ENCODE measurements at regions not wholly inside any gene's neighbourhood (a gene's known extent, or its start where the extent isn't known, plus 50 kb on each side); places are given as distances from the start of the nearest gene placed in this dataset.

GRCh38 chr13:74571811-74572210, 437.6 kb upstream of the KLF12 start:
- DNase-seq (ENCODE audit: extremely low read depth, low read depth): no peak
- TF ChIP-seq CTCF (IDR thresholded peaks at IDR 0.05; ENCODE audit: low read depth, low read length): no peak

GRCh38 chr13:74570834-74571233, 436.6 kb upstream of the KLF12 start:
- TF ChIP-seq CTCF (IDR thresholded peaks at IDR 0.05; ENCODE audit: low read depth, low read length): no peak
- DNase-seq (ENCODE audit: extremely low read depth, low read depth): no peak

- no peak for TF ChIP-seq CTCF (IDR thresholded peaks at IDR 0.05; ENCODE audit: low read depth, low read length)
These were observed 435.8 kb upstream of the KLF12 start for GRCh38 chr13:74570046-74570445.

GRCh38 chr13:74569251-74569650, 435.0 kb upstream of the KLF12 start:
- no peak for DNase-seq (ENCODE audit: extremely low read depth, low read depth)
- no peak for TF ChIP-seq CTCF (IDR thresholded peaks at IDR 0.05; ENCODE audit: low read depth, low read length)

More at GRCh38 chr13:74570046-74570445, 435.8 kb upstream of the KLF12 start:
- DNase-seq (ENCODE audit: extremely low read depth, low read depth): no peak

GRCh38 chr13:74567485-74567884, 433.3 kb upstream of the KLF12 start:
- TF ChIP-seq CTCF (IDR thresholded peaks at IDR 0.05; ENCODE audit: low read depth, low read length): no peak
- DNase-seq (ENCODE audit: extremely low read depth, low read depth): no peak

GRCh38 chr13:74562381-74562780, 428.2 kb upstream of the KLF12 start:
- no peak for TF ChIP-seq CTCF (IDR thresholded peaks at IDR 0.05; ENCODE audit: low read depth, low read length)
- no peak for DNase-seq (ENCODE audit: extremely low read depth, low read depth)

GRCh38 chr13:74561155-74561554, 427.0 kb upstream of the KLF12 start:
- no peak for TF ChIP-seq CTCF (IDR thresholded peaks at IDR 0.05; ENCODE audit: low read depth, low read length)
- DNase-seq (ENCODE audit: extremely low read depth, low read depth): no peak

Data from AG09319 (cell line).